ENCODE measurements at regions not wholly inside any gene's neighbourhood (a gene's known extent, or its start where the extent isn't known, plus 50 kb on each side); places are given as distances from the start of the nearest gene placed in this dataset.

- Histone ChIP-seq H3K36me3 (no peaks in the 10 kb centered on the region), H3K4me3 (ENCODE audit: low read depth, low read length) (no peak overlapping the region), H3K27me3 (ENCODE audit: insufficient read depth, low read depth, severe bottlenecking) (no peaks in the 10 kb centered on the region), H3K27ac (no peak overlapping the region), H3K9me3 (ENCODE audit: severe bottlenecking) (no peaks in the 10 kb centered on the region)
- no peak for TF ChIP-seq CTCF (IDR thresholded peaks at IDR 0.05; ENCODE audit: low read depth, low read length)
- no peak for DNase-seq
Measured at GRCh38 chr4:132387060-132387459, 762.0 kb upstream of the PCDH10 start.

GRCh38 chr4:132395561-132395960 is 753.5 kb upstream of the PCDH10 start:
- DNase-seq, result no peak
- Histone ChIP-seq H3K27me3 (ENCODE audit: insufficient read depth, low read depth, severe bottlenecking) (no peaks in the 10 kb centered on the region), H3K4me3 (ENCODE audit: low read depth, low read length) (no peak overlapping the region), H3K9me3 (ENCODE audit: severe bottlenecking) (no peaks in the 10 kb centered on the region), H3K27ac (no peak overlapping the region), H3K36me3 (no peaks in the 10 kb centered on the region)
- no peak for TF ChIP-seq CTCF (IDR thresholded peaks at IDR 0.05; ENCODE audit: low read depth, low read length)

GRCh38 chr4:132396636-132397035 is 752.5 kb upstream of the PCDH10 start:
- Histone ChIP-seq H3K36me3 (no peaks in the 10 kb centered on the region), H3K27me3 (ENCODE audit: insufficient read depth, low read depth, severe bottlenecking) (no peaks in the 10 kb centered on the region), H3K27ac (no peak overlapping the region), H3K9me3 (ENCODE audit: severe bottlenecking) (no peaks in the 10 kb centered on the region), H3K4me3 (ENCODE audit: low read depth, low read length) (no peak overlapping the region)
- DNase-seq, result no peak
- no peak for TF ChIP-seq CTCF (IDR thresholded peaks at IDR 0.05; ENCODE audit: low read depth, low read length)

GRCh38 chr4:132417220-132417619 is 731.9 kb upstream of the PCDH10 start:
- DNase-seq, result no peak
- Histone ChIP-seq H3K27me3 (ENCODE audit: insufficient read depth, low read depth, severe bottlenecking) (no peaks in the 10 kb centered on the region), H3K4me3 (ENCODE audit: low read depth, low read length) (no peak overlapping the region), H3K27ac (no peak overlapping the region), H3K9me3 (ENCODE audit: severe bottlenecking) (peaks cover 15% of the 10 kb centered on the region), H3K36me3 (no peaks in the 10 kb centered on the region)
- no peak for TF ChIP-seq CTCF (IDR thresholded peaks at IDR 0.05; ENCODE audit: low read depth, low read length)

- DNase-seq, result no peak
- no peak overlapping the region for H3K4me3 ChIP-seq (ENCODE audit: low read depth, low read length)
- no peaks in the 10 kb centered on the region for H3K36me3 ChIP-seq
- no peak overlapping the region for H3K27ac ChIP-seq
- no peaks in the 10 kb centered on the region for H3K9me3 ChIP-seq (ENCODE audit: severe bottlenecking)
- no peak for TF ChIP-seq CTCF (IDR thresholded peaks at IDR 0.05; ENCODE audit: low read depth, low read length)
- H3K27me3 ChIP-seq (ENCODE audit: insufficient read depth, low read depth, severe bottlenecking), result no peaks in the 10 kb centered on the region
Measured at GRCh38 chr4:132427125-132427524, 722.0 kb upstream of the PCDH10 start.

- Histone ChIP-seq H3K36me3 (no peaks in the 10 kb centered on the region), H3K9me3 (ENCODE audit: severe bottlenecking) (no peaks in the 10 kb centered on the region), H3K27me3 (ENCODE audit: insufficient read depth, low read depth, severe bottlenecking) (no peaks in the 10 kb centered on the region), H3K27ac (no peak overlapping the region), H3K4me3 (ENCODE audit: low read depth, low read length) (no peak overlapping the region)
- no peak for DNase-seq
- TF ChIP-seq CTCF (IDR thresholded peaks at IDR 0.05; ENCODE audit: low read depth, low read length), result no peak
Measured at GRCh38 chr4:132437117-132437516, 712.0 kb upstream of the PCDH10 start.

Data from WERI-Rb-1 (cell line).